K562 (cell line): ENCODE measurements at regions not wholly inside any gene's neighbourhood (a gene's known extent, or its start where the extent isn't known, plus 50 kb on each side); places are given as distances from the start of the nearest gene placed in this dataset.
A peak's percentile ranks its signal among the peaks of the same experiment; 100 is the strongest.

Experiments used
- CHD1 ChIP-seq: fragments of 200-600 bp; sonication (generic); IDR thresholded peaks from one replicate; pipeline ENCODE4 v1.6.1; 2012; ENCODE audit warnings: mild to moderate bottlenecking, moderate library complexity, low read length, inconsistent platforms
- FOXK2 ChIP-seq, 2 experiments: fragments of 450-650 bp; IDR thresholded peaks in 1 of 2; conservative IDR thresholded peaks in 1 of 2; 2 replicates each; pipeline ENCODE4 v1.6.1; 2016; ENCODE audit warnings: low read depth in 2 of 2, mild to moderate bottlenecking in 1 of 2
- IRF2 ChIP-seq: sonication (generic); formaldehyde crosslinking; IDR thresholded peaks from 2 replicates; pipeline ENCODE4 v1.8.1; 2022; ENCODE audit warnings: mild to moderate bottlenecking, missing genetic modification reagents
- MECOM ChIP-seq: fragments of 250-450 bp; sonication (Bioruptor Pico); IDR thresholded peaks from 2 replicates; pipeline ENCODE4 v1.8.0; 2022; ENCODE audit warnings: inconsistent platforms
- MTA2 ChIP-seq: fragments of 450-650 bp; IDR thresholded peaks from 2 replicates; pipeline ENCODE4 v1.6.1; 2016; ENCODE audit warnings: low read depth
- RBM14 ChIP-seq: fragments of 200-400 bp; formaldehyde crosslinking; IDR thresholded peaks from 2 replicates; pipeline ENCODE4 v1.6.1; 2018; ENCODE audit warnings: low read depth, mild to moderate bottlenecking, low read length, moderate library complexity, borderline replicate concordance; ENCODE audit not compliant: insufficient read depth
- RUNX1 ChIP-seq: sonication (generic); IDR thresholded peaks from 2 replicates; pipeline ENCODE4 v1.6.1; 2016; ENCODE audit warnings: antibody characterized with exemption, low read depth
- SP1 ChIP-seq: sonication (generic); formaldehyde crosslinking; IDR thresholded peaks from 2 replicates; pipeline ENCODE4 v1.8.1; 2022; ENCODE audit warnings: mild to moderate bottlenecking, missing genetic modification reagents
- TAF15 ChIP-seq: fragments of 200-400 bp; formaldehyde crosslinking; IDR thresholded peaks from 2 replicates; pipeline ENCODE4 v1.6.1; 2017; ENCODE audit warnings: mild to moderate bottlenecking, low read depth, low read length, moderate library complexity
- ZNF23 ChIP-seq: fragments of 250-450 bp; sonication (Bioruptor Pico); IDR thresholded peaks from 2 replicates; pipeline ENCODE4 v1.4.0; 2020; ENCODE audit warnings: mild to moderate bottlenecking
- ZNF586 ChIP-seq: fragments of 450-650 bp; formaldehyde crosslinking; conservative IDR thresholded peaks from 2 replicates; pipeline ENCODE4 v1.4.0; 2020; ENCODE audit warnings: mild to moderate bottlenecking, moderate library complexity
- TF ChIP-seq, protein P1 (sequence below), 2 experiments: fragments of 450-650 bp in 1 of 2; IDR thresholded peaks; 2 replicates each; pipeline ENCODE4 v1.6.1; 2011 to 2017; ENCODE audit warnings: low read depth in 2 of 2, antibody characterized with exemption in 1 of 2, borderline replicate concordance in 1 of 2, low read length in 1 of 2, mild to moderate bottlenecking in 1 of 2, mixed read lengths in 1 of 2; ENCODE audit not compliant: control insufficient read depth in 1 of 2
- TF ChIP-seq, protein P2 (sequence below), 2 experiments: fragments of 450-650 bp; formaldehyde crosslinking in 1 of 2; IDR thresholded peaks; 2 replicates each; pipeline versions ENCODE4 v1.4.0 to v1.6.1; 2014 to 2020; ENCODE audit warnings: mild to moderate bottlenecking in 2 of 2, borderline replicate concordance in 1 of 2, low read depth in 1 of 2
- TF ChIP-seq, protein P3 (sequence below): sonication (generic); IDR thresholded peaks from 2 replicates; pipeline ENCODE4 v1.6.1; 2016

DNA sequence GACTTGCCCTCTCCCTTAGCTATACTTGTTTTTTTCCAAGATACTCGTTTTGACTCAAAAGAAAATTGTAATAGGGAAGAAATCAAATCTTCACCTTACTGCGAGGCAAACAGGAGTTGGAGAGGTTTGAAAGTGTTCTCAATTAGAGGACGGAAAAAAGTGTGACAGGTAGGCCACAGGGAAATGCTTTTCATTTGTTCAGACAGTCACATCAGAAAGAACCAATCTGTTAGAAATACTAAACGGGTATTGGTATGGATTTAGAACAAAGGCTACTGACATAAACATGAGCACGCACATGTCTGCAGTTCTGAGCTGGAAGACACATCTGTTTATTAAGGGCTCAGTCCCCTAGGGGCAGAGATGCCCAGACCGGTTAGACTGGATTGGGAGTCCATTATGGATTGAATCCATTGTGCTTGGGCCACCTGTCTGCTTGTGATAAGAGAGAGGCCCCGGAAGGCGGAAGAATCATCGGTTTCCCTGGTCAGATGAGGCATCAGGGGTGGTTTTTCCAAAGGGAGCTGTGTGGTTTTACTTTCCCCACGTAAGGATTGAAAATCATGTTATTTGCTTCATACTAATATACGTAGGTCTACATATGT lies 220.9 kb upstream of the MYLIP start (continued):
- TF ChIP-seq, protein P1, sequence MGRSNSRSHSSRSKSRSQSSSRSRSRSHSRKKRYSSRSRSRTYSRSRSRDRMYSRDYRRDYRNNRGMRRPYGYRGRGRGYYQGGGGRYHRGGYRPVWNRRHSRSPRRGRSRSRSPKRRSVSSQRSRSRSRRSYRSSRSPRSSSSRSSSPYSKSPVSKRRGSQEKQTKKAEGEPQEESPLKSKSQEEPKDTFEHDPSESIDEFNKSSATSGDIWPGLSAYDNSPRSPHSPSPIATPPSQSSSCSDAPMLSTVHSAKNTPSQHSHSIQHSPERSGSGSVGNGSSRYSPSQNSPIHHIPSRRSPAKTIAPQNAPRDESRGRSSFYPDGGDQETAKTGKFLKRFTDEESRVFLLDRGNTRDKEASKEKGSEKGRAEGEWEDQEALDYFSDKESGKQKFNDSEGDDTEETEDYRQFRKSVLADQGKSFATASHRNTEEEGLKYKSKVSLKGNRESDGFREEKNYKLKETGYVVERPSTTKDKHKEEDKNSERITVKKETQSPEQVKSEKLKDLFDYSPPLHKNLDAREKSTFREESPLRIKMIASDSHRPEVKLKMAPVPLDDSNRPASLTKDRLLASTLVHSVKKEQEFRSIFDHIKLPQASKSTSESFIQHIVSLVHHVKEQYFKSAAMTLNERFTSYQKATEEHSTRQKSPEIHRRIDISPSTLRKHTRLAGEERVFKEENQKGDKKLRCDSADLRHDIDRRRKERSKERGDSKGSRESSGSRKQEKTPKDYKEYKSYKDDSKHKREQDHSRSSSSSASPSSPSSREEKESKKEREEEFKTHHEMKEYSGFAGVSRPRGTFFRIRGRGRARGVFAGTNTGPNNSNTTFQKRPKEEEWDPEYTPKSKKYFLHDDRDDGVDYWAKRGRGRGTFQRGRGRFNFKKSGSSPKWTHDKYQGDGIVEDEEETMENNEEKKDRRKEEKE (IDR thresholded peaks at IDR 0.05; ENCODE audit: borderline replicate concordance in 1 of 2, control insufficient read depth in 1 of 2, low read depth in 2 of 2, low read length in 1 of 2) = no peak
- TF ChIP-seq, protein P2, sequence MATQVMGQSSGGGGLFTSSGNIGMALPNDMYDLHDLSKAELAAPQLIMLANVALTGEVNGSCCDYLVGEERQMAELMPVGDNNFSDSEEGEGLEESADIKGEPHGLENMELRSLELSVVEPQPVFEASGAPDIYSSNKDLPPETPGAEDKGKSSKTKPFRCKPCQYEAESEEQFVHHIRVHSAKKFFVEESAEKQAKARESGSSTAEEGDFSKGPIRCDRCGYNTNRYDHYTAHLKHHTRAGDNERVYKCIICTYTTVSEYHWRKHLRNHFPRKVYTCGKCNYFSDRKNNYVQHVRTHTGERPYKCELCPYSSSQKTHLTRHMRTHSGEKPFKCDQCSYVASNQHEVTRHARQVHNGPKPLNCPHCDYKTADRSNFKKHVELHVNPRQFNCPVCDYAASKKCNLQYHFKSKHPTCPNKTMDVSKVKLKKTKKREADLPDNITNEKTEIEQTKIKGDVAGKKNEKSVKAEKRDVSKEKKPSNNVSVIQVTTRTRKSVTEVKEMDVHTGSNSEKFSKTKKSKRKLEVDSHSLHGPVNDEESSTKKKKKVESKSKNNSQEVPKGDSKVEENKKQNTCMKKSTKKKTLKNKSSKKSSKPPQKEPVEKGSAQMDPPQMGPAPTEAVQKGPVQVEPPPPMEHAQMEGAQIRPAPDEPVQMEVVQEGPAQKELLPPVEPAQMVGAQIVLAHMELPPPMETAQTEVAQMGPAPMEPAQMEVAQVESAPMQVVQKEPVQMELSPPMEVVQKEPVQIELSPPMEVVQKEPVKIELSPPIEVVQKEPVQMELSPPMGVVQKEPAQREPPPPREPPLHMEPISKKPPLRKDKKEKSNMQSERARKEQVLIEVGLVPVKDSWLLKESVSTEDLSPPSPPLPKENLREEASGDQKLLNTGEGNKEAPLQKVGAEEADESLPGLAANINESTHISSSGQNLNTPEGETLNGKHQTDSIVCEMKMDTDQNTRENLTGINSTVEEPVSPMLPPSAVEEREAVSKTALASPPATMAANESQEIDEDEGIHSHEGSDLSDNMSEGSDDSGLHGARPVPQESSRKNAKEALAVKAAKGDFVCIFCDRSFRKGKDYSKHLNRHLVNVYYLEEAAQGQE (IDR thresholded peaks at IDR 0.05; ENCODE audit: borderline replicate concordance) = peak; percentile 72
- TF ChIP-seq, protein P2 (CRISPR knock-in tag; IDR thresholded peaks at IDR 0.05; ENCODE audit: low read depth) = no peak
- TF ChIP-seq ZNF586 (no peak), RBM14 (no peak), FOXK2 (conservative IDR thresholded peaks at IDR 0.05 in 1 of 2, IDR thresholded peaks at IDR 0.05 in 1 of 2; ENCODE audit: low read depth in 2 of 2) (peak in 1 of 2 experiments; percentile 31; a peak in 1 of 4 replicates), IRF2 (CRISPR knock-in tag) (no peak), MTA2 (peak; percentile 47; the same call in 1 of the 2 replicates), SP1 (CRISPR knock-in tag) (no peak), RUNX1 (no peak), TAF15 (no peak), MECOM (CRISPR knock-in tag) (peak; percentile 57; the same call in 1 of the 2 replicates), CHD1 (no peak), ZNF23 (CRISPR knock-in tag) (no peak)
- TF ChIP-seq, protein P3, sequence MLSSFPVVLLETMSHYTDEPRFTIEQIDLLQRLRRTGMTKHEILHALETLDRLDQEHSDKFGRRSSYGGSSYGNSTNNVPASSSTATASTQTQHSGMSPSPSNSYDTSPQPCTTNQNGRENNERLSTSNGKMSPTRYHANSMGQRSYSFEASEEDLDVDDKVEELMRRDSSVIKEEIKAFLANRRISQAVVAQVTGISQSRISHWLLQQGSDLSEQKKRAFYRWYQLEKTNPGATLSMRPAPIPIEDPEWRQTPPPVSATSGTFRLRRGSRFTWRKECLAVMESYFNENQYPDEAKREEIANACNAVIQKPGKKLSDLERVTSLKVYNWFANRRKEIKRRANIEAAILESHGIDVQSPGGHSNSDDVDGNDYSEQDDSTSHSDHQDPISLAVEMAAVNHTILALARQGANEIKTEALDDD = no peak
